ENCODE measurements at regions not wholly inside any gene's neighbourhood (a gene's known extent, or its start where the extent isn't known, plus 50 kb on each side); places are given as distances from the start of the nearest gene placed in this dataset.

- no peak for TF ChIP-seq CTCF (IDR thresholded peaks at IDR 0.05; ENCODE audit: borderline replicate concordance, insufficient read depth, low read depth, low read length)
These were observed 262.6 kb upstream of the NEBL start for GRCh38 chr10:21159669-21160068.

GRCh38 chr10:21158301-21158700, 261.2 kb upstream of the NEBL start:
- H3K4me3 ChIP-seq (ENCODE audit: low read depth, low read length): no peak overlapping the region
- no peak for TF ChIP-seq CTCF (IDR thresholded peaks at IDR 0.05; ENCODE audit: borderline replicate concordance, insufficient read depth, low read depth, low read length)

More at GRCh38 chr10:21159669-21160068, 262.6 kb upstream of the NEBL start:
- no peak overlapping the region for H3K4me3 ChIP-seq (ENCODE audit: low read depth, low read length)

- no peak for TF ChIP-seq CTCF (IDR thresholded peaks at IDR 0.05; ENCODE audit: borderline replicate concordance, insufficient read depth, low read depth, low read length)
These were observed 260.6 kb upstream of the NEBL start for GRCh38 chr10:21157664-21158063.

GRCh38 chr10:21150166-21150565, 253.1 kb upstream of the NEBL start:
- no peak overlapping the region for H3K4me3 ChIP-seq (ENCODE audit: low read depth, low read length)
- no peak for TF ChIP-seq CTCF (IDR thresholded peaks at IDR 0.05; ENCODE audit: borderline replicate concordance, insufficient read depth, low read depth, low read length)

More at GRCh38 chr10:21157664-21158063, 260.6 kb upstream of the NEBL start:
- no peak overlapping the region for H3K4me3 ChIP-seq (ENCODE audit: low read depth, low read length)

- no peak for TF ChIP-seq CTCF (IDR thresholded peaks at IDR 0.05; ENCODE audit: borderline replicate concordance, insufficient read depth, low read depth, low read length)
- no peak overlapping the region for H3K4me3 ChIP-seq (ENCODE audit: low read depth, low read length)
These were observed 249.3 kb upstream of the NEBL start for GRCh38 chr10:21146436-21146789.

- no peak overlapping the region for H3K4me3 ChIP-seq (ENCODE audit: low read depth, low read length)
- no peak for TF ChIP-seq CTCF (IDR thresholded peaks at IDR 0.05; ENCODE audit: borderline replicate concordance, insufficient read depth, low read depth, low read length)
These were observed 248.8 kb upstream of the NEBL start for GRCh38 chr10:21145751-21146435.

- TF ChIP-seq CTCF (IDR thresholded peaks at IDR 0.05; ENCODE audit: borderline replicate concordance, insufficient read depth, low read depth, low read length): no peak
- H3K4me3 ChIP-seq (ENCODE audit: low read depth, low read length): no peak overlapping the region
These were observed 246.9 kb upstream of the NEBL start for GRCh38 chr10:21144047-21144446.

Data from GM12875 (cell line).